Liver (tissue), 3 donors: ENCODE measurements at regions not wholly inside any gene's neighbourhood (a gene's known extent, or its start where the extent isn't known, plus 50 kb on each side); places are given as distances from the start of the nearest gene placed in this dataset.

Experiments
- CTCF ChIP-seq: fragments of 150-350 bp; IDR thresholded peaks from 2 replicates; pipeline ENCODE4 v1.5.1; 2017; ENCODE audit warnings: improper control_type of control experiment, low read depth, low read length; ENCODE audit not compliant: missing input control
- FOXA1 ChIP-seq: IDR thresholded peaks from 2 replicates; pipeline ENCODE4 v1.6.1; 2016; ENCODE audit warnings: antibody characterized with exemption
- HNF4A ChIP-seq, 2 donors: conservative IDR thresholded peaks; 2 replicates each; pipeline ENCODE4 v1.6.1; 2016; ENCODE audit warnings: antibody characterized with exemption in 2 of 2, mild to moderate bottlenecking in 2 of 2
- RAD21 ChIP-seq, 2 donors: IDR thresholded peaks; 2 replicates each; pipeline ENCODE4 v1.6.1; 2016; ENCODE audit warnings: antibody characterized with exemption in 2 of 2, mild to moderate bottlenecking in 2 of 2
- SP1 ChIP-seq: IDR thresholded peaks from 2 replicates; pipeline ENCODE4 v1.6.1; 2018; ENCODE audit warnings: antibody characterized with exemption, mild to moderate bottlenecking
- TAF1 ChIP-seq: conservative IDR thresholded peaks from 2 replicates; pipeline ENCODE4 v1.6.1; 2016; ENCODE audit warnings: antibody characterized with exemption, mild to moderate bottlenecking
- YY1 ChIP-seq: IDR thresholded peaks from 2 replicates; pipeline ENCODE4 v1.6.1; 2016; ENCODE audit warnings: antibody characterized with exemption, mild to moderate bottlenecking
- TF ChIP-seq, protein P1 (sequence below): IDR thresholded peaks from 2 replicates; pipeline ENCODE4 v1.6.1; 2016; ENCODE audit warnings: antibody characterized with exemption
- TF ChIP-seq, protein P2 (sequence below): IDR thresholded peaks from 2 replicates; pipeline ENCODE4 v1.6.1; 2016; ENCODE audit warnings: antibody characterized with exemption
- TF ChIP-seq, protein P3 (sequence below): IDR thresholded peaks from 2 replicates; pipeline ENCODE4 v1.6.1; 2016; ENCODE audit warnings: antibody characterized with exemption, mild to moderate bottlenecking
- TF ChIP-seq, protein P4 (sequence below): IDR thresholded peaks from 2 replicates; pipeline ENCODE4 v1.6.1; 2016; ENCODE audit warnings: antibody characterized with exemption
- donor health status: healthy.
- donor health status: healthy.

- TF ChIP-seq CTCF (no peak), YY1 (no peak), HNF4A (conservative IDR thresholded peaks at IDR 0.05) (no peak), SP1 (no peak), TAF1 (no peak), FOXA1 (no peak), RAD21 (IDR thresholded peaks at IDR 0.05) (no peak)
- TF ChIP-seq, protein P1, sequence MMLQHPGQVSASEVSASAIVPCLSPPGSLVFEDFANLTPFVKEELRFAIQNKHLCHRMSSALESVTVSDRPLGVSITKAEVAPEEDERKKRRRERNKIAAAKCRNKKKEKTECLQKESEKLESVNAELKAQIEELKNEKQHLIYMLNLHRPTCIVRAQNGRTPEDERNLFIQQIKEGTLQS = no peak
- TF ChIP-seq, protein P2, sequence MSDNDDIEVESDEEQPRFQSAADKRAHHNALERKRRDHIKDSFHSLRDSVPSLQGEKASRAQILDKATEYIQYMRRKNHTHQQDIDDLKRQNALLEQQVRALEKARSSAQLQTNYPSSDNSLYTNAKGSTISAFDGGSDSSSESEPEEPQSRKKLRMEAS = no peak
- TF ChIP-seq, protein P3, sequence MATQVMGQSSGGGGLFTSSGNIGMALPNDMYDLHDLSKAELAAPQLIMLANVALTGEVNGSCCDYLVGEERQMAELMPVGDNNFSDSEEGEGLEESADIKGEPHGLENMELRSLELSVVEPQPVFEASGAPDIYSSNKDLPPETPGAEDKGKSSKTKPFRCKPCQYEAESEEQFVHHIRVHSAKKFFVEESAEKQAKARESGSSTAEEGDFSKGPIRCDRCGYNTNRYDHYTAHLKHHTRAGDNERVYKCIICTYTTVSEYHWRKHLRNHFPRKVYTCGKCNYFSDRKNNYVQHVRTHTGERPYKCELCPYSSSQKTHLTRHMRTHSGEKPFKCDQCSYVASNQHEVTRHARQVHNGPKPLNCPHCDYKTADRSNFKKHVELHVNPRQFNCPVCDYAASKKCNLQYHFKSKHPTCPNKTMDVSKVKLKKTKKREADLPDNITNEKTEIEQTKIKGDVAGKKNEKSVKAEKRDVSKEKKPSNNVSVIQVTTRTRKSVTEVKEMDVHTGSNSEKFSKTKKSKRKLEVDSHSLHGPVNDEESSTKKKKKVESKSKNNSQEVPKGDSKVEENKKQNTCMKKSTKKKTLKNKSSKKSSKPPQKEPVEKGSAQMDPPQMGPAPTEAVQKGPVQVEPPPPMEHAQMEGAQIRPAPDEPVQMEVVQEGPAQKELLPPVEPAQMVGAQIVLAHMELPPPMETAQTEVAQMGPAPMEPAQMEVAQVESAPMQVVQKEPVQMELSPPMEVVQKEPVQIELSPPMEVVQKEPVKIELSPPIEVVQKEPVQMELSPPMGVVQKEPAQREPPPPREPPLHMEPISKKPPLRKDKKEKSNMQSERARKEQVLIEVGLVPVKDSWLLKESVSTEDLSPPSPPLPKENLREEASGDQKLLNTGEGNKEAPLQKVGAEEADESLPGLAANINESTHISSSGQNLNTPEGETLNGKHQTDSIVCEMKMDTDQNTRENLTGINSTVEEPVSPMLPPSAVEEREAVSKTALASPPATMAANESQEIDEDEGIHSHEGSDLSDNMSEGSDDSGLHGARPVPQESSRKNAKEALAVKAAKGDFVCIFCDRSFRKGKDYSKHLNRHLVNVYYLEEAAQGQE = no peak
- TF ChIP-seq, protein P4, sequence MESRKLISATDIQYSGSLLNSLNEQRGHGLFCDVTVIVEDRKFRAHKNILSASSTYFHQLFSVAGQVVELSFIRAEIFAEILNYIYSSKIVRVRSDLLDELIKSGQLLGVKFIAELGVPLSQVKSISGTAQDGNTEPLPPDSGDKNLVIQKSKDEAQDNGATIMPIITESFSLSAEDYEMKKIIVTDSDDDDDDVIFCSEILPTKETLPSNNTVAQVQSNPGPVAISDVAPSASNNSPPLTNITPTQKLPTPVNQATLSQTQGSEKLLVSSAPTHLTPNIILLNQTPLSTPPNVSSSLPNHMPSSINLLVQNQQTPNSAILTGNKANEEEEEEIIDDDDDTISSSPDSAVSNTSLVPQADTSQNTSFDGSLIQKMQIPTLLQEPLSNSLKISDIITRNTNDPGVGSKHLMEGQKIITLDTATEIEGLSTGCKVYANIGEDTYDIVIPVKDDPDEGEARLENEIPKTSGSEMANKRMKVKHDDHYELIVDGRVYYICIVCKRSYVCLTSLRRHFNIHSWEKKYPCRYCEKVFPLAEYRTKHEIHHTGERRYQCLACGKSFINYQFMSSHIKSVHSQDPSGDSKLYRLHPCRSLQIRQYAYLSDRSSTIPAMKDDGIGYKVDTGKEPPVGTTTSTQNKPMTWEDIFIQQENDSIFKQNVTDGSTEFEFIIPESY = no peak
These were observed 57.6 kb upstream of the RGS2 start for GRCh38 chr1:192751260-192751659.
